GM12892 (cell line): ENCODE measurements at regions not wholly inside any gene's neighbourhood (a gene's known extent, or its start where the extent isn't known, plus 50 kb on each side); places are given as distances from the start of the nearest gene placed in this dataset.
"Not testable (repeated sequence)": the region's sequence is repeated elsewhere in the genome, so short reads cannot be mapped to it uniquely, and the experiment has no call there.

Experiments used
- DNase-seq: peaks from one replicate; pipeline ENCODE4 v3.0.0; 2011; ENCODE audit not compliant: insufficient read length
- FAIRE-seq: peaks from 2 replicates; lab custom pipeline; 2011; peaks lifted over from hg19 to GRCh38; lab: Jason Lieb, UNC
- POLR2A ChIP-seq: IDR thresholded peaks from 2 replicates; pipeline ENCODE4 v1.6.1; 2011; ENCODE audit warnings: low read depth, low read length, control low read depth
- POLR2AphosphoS5 ChIP-seq: IDR thresholded peaks from 2 replicates; pipeline ENCODE4 v1.6.1; 2011; ENCODE audit warnings: low read depth, low read length, control low read depth
- TAF1 ChIP-seq: IDR thresholded peaks from 2 replicates; pipeline ENCODE4 v1.6.1; 2011; ENCODE audit warnings: low read depth, mild to moderate bottlenecking, control low read depth, low read length, borderline replicate concordance

GRCh38 chrX:924017-924416 lies 288.4 kb downstream of the CRLF2 start:
- DNase-seq = no peak
- FAIRE-seq = no peak
- TF ChIP-seq POLR2AphosphoS5 (no peak), TAF1 (no peak), POLR2A (no peak)

DNA sequence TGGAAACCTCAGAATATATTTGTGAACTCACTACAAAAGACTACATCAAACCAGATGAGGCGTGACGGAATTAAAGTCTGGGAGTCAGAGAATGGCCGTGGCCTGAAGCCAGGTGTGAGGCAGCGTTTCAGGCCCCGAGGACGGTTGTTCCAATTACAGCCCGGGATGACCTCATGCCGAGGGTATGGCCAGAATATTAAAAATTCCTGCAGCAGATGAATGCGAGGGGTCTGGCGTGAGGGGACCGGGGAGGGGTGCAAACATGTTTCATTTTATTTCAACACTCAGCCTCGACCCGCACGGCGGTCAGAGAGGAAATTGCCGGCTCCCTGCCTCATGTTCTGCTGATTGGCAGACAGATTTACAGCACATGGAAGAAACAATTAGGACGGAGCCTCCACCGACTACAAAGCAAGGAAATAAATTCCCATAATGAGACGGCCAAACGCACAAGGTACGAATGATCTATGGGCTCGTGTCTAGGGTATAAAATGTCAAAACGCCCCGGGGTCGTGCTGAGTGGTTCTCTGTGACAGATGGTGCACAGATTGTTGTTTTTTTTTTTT lies 289.7 kb downstream of the SHOX start:
- TF ChIP-seq POLR2A (no peak), POLR2AphosphoS5 (no peak), TAF1 (no peak)
- no peak for DNase-seq
- no peak for FAIRE-seq

- DNase-seq (no peak), FAIRE-seq (no peak)
- TF ChIP-seq TAF1 = no peak
- TF ChIP-seq POLR2AphosphoS5 = no peak
- TF ChIP-seq POLR2A = no peak
These were observed 285.6 kb downstream of the SHOX start for GRCh38 chrX:916230-916599.

DNA sequence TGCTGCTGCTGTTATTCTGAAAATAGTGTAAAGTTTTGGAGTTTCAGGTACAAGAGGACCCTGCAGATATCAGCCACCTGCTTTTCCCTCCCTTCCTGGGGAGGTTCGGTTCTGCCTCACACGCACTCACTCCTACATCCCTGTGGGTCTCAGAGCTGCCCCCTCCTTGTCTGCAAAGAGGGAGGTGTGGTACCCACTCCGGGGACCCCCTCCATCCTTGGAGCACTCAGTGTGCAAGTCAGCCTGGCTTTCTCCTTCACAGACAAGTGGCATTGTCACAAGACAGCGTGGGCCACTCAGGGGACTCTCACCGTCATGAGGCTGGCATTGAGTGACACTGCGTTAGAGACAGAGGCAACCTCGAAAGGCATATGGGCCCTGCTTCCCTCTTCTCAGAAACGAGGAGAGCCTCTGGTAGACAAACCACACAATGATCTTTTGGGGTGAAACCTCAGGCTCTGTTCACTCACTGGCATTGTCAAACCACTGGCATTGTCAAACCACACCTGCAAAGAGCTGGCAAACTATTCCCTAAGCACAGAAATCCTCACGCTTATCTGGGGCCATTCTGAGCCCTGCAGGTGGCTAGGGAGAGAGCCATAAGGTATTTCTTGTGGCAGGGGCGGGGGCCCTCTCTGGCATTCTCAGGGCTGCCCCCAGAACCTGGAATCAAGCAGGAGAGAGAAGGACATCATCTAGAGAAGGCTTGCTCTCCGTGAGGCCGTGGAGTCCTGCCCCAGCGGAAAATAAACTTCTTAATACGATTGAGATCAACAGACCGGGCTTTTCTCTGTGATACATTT lies 285.0 kb downstream of the SHOX start:
- FAIRE-seq (no peak), DNase-seq (no peak)
- TF ChIP-seq TAF1 (no peak), POLR2AphosphoS5 (no peak), POLR2A (no peak)

GRCh38 chrX:914206-914605 lies 283.6 kb downstream of the SHOX start:
- FAIRE-seq (no peak), DNase-seq (no peak)
- TF ChIP-seq POLR2AphosphoS5 (no peak), TAF1 (no peak), POLR2A (no peak)

- TF ChIP-seq TAF1 (no peak), POLR2AphosphoS5 (no peak), POLR2A (no peak)
- FAIRE-seq = no peak
These were observed 282.1 kb downstream of the SHOX start for GRCh38 chrX:912677-913076.

GRCh38 chrX:909068-909467 lies 278.5 kb downstream of the SHOX start:
- peak; percentile 14 for FAIRE-seq
- not testable (repeated sequence) for DNase-seq

More at GRCh38 chrX:912677-913076, 282.1 kb downstream of the SHOX start:
- DNase-seq = no peak

GRCh38 chrX:906586-906985 lies 276.0 kb downstream of the SHOX start:
- FAIRE-seq (no peak), DNase-seq (no peak)
- TF ChIP-seq POLR2AphosphoS5 (no peak), POLR2A (no peak), TAF1 (no peak)

- DNase-seq = no peak
- FAIRE-seq = no peak
- no peak for TF ChIP-seq POLR2AphosphoS5
- TF ChIP-seq POLR2A = no peak
- TF ChIP-seq TAF1 = no peak
These were observed 275.4 kb downstream of the SHOX start for GRCh38 chrX:905848-906566.

GRCh38 chrX:903116-903515 lies 272.5 kb downstream of the SHOX start:
- TF ChIP-seq POLR2AphosphoS5 = no peak
- TF ChIP-seq TAF1 = no peak
- TF ChIP-seq POLR2A = no peak
- DNase-seq (no peak), FAIRE-seq (no peak)

DNA sequence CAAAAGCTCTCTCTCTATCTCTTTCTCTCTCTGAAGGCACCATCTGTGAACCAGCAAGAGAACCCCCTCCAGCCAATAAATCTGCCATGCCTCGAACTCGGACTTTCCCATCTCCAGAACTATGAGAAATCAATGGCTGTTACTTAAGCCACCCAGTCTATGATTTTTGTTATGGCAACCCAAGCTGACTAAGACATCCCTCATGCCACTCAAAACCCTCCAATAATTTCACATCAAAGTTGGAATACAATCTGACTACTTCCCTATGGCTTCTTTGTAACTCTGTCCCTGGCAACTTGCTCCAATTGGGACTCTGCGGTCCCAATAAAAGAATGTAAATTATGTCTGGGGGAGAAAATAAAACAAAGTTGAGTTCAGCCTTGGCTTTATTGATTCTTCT lies 265.7 kb downstream of the SHOX start:
- no peak for DNase-seq
- TF ChIP-seq POLR2A (no peak), TAF1 (no peak), POLR2AphosphoS5 (no peak)

GRCh38 chrX:889966-890651 lies 259.5 kb downstream of the SHOX start:
- DNase-seq (no peak), FAIRE-seq (no peak)
- TF ChIP-seq POLR2AphosphoS5 (no peak), POLR2A (no peak), TAF1 (no peak)

More for the DNA sequence above, 265.7 kb downstream of the SHOX start:
- no peak for FAIRE-seq

DNA sequence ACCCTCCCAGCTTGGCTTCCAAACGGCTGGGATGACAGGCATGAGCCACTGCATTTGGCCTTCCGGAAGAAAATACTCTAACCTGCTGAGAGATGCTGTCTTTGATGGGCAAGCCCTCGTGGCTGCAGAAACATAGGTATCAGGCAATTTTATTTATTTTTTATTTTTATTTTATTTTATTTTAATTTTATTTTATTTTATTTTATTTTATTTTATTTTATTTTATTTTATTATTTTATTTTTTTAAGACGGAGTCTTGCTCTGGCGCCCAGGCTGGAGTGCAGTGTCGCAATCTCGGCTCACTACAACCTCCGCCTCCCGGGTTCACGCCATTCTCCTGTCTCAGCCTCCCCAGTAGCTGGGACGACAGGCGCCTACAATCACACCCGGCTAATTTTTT lies 257.1 kb downstream of the SHOX start:
- not testable (repeated sequence) for FAIRE-seq, DNase-seq
